Dedifferentiated amniotic fluid mesenchymal stem cell (primary cell): ENCODE measurements at regions not wholly inside any gene's neighbourhood (a gene's known extent, or its start where the extent isn't known, plus 50 kb on each side); places are given as distances from the start of the nearest gene placed in this dataset.

Experiments
- DNase-seq: peaks from one replicate; pipeline ENCODE4 v3.0.0-alpha.2; 2016; ENCODE audit errors: extremely low spot score

DNA sequence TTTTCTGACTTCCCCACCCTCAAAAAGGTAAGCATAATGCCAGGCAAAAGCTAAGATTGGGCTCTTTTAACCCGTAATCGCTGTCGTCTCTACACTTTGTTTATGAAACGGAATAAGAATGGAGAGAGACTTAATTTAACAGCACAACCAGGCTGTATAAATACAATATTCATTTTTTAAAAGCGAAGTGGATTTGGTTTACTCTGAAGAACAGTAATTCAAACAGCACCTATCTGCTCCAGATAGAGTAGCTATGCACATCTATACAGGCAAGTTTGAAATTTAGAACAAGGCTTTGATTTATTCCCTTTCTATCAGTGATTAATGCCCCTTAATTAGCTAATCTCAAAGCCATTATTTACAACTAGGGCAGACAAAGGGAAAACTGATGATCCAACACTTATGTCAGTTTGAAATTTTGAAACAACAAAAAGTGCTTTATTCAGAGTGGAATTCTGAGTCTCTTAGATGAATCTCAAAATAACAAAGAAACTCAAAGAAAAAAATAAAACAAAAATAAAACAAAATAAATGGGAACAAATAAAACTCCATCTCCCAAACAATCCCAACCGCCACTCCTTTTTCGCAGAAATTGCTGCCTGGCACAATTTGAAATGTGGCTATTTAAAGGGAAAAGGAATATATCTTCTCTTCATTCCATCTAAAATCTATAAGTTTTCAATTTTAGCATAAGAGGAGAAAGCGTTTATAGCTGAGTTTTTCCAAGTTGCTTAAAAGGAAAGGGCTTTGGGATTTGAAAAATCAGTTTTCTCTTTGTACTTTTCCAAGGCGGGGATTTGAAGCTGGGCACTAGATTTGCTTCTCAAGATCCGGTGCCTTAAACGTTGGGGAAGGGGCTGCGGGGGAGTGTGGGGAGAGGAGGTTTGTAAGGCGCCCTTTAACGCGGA lies 298.6 kb downstream of the PARP8 start:
- no peak for DNase-seq

DNA sequence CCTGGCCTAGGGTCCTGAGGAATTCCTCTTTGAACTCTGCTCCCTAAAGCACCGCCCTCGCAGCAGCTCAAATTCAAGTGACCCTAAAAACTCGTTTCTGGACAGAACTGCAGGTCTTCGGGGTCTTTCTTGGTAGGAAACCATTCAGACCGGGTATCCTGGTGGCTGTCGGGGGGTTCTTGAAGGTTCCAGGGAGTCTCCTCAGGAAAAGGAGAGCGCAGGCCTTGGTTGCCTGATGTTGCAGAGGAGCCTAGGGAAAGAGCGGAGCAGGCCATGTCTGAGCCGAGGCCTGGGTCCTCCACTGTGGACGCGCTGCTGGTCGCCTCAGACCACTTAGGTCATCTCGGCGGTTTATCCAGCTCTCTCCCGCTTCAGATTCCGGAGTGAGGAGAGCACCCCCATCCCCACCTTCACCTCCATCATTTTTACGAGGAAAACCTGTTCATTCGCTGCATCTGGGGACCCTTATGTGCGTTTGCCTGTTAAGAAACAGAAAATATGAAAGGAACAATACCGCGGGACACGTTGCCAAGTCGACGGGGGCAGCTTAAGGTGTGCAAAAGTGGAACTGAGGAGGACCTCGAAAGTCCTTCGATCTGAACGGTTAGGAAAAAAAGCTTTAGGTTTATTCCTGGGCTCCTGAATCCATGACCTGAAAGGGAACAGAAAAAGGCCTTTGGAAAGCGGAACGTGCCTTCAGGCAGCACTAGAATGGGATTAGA lies 299.4 kb downstream of the PARP8 start:
- no peak for DNase-seq

DNA sequence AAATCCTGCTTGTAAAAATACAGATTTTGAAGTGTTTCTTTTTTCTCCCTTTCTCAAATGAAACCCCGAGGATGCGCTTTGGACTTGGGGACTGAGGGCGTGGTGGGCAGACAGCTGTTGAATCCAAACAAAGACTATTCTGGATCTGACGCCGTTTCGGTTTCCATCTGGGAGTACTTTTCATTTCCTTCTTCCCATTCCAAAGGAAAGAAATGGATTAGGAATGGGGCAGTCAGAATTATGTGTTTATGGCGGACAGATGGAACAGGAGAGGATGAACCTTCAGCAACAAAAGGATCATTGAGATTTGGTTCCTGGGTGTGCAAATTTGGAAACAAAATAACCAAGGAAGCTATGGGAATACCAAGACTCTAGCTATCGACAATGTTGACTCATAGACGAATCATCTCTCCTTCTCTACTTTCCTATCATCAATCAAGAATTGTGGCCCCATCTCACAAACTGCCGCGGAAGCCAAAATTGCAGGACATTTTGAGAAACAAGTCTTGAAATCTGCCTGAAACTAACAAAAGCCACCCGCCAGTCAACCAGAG lies 300.6 kb downstream of the PARP8 start:
- no peak for DNase-seq

DNA sequence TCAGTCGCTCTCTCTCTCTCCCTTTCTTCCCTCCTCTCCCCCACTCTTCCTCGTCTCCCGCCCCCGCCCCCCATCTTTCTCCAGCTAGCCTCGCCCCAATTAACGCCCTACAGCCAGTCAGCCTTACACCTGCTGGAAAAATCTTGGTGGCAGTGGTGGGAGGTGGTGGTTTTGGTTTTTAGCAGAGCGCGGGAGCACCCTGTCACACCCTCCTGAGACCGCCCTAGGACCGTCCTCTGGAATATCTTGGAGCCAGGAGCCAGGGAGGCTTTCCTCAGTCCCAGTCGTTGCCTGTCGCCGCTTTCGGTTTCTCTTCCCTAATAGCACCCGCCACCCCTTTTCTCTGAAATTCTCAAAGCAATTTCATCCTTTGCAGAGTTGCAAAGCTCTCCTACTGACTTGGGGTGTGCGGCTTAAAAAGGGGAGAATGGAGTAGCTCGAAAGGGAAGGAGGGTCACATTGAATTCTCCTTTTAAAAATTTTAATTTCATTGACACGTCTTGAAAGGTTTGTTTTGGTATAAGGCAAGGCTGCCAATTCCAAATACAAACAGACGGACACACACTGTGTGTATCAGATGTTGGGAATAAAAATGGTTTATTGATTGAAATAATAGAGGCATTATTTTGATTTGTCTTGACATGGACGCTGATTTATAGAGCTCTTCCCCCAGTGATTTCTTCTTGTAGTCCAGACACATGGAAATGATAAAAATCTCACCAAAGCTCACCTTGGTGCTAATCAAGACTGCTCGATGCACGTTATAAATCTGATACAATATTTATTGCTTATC lies 301.3 kb downstream of the PARP8 start:
- DNase-seq: no peak

DNA sequence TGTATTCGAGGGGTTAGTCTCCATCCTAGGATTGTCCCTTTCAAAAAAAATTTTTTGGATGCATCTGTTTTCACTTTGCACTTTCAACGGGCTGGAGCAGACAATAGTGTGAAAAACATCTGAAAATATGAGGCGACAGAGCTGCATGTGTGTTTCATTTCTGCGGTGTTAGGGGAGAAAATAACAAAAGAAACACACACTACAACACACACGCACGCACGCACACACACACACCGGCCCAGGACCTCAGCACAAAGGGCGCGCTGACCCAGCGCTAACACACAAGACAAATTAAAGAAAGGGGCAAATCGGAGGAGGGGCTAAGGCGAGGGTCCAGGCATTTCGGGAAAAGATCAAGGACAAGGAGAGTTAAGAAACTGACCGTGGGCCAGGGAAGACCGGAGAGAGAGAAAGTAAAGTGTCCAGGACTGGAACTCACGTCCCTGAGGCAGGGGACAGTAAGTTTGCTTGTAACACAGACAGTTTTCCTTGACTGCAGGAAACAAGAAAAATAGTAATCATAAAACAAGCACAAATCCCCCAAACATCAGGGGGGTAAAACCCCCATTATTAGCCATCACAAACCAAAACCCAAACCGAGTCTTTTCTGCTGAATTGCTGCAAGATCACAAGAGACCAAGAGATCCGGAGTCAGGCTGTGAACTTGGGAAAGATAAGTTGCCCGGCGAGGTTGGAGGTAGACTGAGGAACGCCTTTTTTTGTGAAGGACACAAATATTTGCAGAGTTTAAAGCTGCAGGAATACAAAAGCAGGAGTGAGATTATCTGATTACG lies 302.1 kb downstream of the PARP8 start:
- no peak for DNase-seq

DNA sequence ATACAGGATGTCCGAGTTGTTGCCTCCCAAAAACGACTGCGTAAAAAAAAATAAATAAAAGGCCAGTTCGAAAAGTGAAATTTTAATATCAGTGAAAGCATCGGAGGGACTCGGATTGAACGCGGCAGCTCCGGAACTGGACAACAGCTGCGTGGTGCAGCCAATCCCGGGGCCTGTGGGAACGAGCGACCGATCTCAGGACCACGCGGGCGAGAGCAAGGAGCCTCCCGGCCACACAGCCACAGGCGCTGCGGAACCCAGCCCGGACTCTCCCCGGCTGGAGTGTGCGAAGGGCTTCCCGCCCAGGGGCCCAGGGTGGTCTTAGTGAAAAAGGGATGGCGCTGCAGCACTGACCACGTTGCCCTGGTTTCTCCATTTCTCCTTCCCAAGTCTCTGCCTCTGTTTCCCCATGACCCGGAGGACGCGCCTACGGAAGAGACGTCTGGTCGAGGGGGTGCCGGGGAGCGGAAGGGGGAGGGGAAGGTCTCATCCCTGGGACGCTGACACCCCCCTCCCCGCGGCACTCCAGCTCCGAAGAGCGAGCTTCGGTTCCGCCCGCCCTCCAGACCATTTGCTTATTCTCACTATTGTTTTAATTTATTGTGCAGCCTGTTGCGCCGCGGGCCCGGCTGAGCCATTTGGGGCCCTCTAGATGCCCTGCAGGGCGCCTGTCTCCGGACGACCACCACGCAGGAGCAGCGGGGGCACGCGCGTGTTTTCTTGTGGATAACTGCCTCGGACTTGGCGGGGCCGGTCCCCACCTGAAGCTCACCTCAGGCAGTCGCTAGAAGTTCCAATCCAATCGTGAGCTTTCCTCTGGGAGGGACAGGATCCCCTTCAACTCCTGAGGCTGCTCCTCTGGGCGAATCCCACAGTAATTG lies 303.0 kb downstream of the PARP8 start:
- DNase-seq: no peak

DNA sequence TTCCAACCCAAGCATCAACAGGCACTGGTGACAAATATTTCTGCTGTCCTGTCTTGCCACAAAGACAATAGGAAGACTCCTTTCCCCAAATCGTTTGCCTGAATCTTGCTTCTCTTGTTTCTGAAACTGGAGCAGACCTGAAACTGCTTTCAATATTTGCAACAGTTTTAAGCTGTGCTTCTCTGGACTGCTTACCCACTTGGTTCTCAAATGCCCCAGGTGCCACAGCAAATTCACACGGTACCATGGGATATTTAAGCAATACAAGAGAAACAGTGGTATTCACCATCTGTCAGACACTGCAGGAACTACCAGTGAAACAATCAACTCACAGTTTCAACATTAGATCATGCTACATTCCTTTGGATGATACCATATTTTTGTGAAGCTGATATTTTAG lies 309.4 kb downstream of the PARP8 start:
- no peak for DNase-seq

DNA sequence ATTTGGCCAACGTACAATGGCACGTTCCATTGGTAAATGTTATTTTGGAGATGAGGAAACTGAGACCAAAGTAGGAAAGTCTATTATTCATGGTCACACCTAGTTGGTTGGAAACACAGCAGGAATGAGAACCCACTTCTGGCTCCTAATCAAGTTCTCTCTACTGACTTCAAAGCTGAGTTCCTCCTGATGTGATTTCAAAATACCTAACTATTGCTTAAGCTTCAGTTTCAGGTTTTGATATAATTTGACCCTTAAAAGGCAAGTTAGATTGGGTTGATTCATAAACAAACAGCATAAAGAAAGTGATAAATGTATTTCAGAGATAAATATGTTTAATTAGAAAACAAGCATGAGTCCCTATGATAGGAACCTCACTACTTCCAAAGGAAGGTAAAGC lies 312.5 kb downstream of the PARP8 start:
- no peak for DNase-seq

DNA sequence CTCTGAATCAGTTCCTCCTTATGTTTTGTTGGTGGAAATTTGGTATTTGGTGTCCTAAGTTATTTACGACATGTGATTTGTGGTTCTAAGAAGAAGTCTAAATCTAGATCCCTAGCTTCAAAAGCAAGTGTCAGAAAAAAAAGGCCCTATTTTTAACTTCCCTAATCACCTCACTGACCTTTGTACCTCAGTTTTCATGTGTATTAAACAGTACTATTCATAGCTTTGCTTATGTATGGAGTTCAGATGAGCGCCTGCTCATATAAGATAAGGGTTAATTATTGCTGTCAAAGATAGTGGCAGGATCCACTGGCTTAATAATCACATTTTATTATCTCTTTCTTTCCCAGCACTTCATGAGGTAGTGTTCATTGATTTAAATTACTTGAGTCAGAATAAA lies 318.2 kb downstream of the PARP8 start:
- no peak for DNase-seq

DNA sequence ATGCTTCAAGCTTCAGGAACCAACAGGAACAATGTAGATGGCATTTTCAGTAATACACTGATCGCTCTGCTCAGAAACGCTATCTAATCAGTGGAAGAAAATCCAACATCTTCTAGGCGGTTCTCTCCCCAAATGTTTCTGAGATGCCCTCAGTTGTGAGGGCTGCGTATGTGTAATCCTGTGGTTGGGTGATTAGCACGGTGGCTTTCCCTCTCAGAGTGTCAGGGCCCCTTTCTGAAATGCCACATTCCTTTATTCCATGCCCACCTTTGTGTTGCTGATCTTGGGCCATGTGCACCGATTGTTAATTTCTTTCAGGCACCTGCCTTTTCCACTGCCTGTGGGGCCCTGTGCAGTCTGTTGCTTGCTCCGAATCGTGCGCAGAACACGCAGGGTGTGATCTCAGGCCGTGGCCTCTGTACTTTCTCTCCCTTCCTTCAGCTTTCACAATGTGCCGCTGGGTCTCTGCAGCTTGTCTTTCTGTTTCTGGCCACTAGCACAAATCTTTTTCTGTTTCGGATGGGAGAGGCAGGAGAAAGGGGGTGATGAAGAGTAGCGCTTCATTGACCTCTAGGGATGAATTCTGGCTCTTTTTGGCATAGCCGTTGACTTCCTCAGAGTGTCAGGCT lies 324.0 kb downstream of the PARP8 start:
- DNase-seq: no peak

DNA sequence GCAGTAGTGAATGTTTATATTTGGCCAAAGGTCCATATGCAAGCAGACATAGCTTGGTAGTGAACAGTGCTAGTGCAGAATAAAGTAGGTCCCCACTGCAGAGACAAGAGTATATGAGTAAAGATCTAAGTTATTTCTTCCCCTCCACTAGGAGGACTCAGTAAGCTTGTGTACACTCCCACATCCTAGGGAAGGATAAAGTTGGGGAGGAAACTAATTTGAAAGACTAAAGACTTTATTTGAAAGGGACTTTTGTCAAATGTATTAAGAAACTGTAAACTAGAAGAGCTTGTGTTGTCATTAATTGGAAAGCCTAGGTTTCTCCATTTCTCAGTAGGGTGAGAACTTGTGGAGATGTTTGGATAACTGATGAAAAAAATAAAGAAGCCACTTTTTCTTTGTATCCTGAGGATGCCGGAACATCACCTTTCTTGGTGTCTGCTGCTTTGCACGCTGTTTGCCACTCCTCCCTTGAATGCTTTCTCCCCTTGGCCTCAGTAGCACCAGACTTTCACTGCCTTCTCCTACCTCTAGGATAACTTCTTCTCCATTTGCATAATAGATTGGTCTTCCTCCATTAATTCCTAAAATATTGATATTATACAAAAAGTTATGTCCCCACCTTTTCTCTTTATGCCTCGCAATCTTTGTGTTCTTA lies 329.0 kb downstream of the PARP8 start:
- no peak for DNase-seq

DNA sequence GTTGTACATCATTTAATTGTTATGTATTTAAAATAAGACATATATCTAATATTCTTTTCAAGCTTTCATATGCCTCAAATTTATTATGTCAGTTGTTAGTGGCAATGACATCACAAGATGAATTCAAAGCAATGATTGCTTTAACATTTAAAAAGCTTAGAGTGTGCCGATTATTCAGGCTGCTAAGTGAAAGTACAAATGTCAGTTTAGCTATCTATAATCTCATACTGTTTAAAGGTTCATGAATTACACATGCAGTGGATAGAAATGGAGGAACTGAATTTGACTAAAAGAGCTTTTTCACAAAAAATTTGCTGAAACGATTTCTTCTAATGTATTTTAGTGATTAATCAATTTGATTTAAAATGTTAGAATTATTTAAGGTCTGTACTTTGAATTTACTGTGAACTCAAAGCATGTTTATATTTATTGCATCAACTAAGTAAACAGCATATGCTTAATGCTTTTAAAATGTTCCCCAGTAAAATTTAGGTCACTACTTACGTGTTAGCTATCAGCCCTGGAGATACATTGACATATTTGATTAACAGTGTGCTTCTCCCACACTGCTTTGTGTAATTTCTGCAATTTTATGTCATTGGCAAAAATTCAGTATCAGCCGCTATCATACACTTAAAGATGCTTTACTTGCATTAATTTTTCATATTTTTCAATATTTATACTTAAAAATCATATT lies 334.9 kb downstream of the PARP8 start:
- DNase-seq: no peak

DNA sequence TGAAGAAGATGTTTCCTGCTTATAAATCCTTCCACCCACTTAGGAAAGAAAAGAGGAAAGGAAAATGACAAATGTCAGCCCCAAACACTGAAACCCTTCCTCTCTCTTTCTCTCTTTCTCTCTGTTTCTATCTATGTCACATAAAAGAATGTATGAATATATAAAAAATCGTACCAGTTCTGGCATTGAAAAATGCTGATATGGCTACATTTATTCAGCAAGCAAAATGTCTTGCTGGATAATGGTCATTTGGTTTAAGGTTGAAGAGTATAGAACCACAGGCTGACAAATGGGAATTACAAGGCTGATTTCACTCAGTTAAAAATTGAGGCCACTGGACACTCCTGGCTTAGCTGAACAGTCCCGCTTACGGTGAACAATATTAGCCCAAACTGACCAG lies 335.9 kb downstream of the PARP8 start:
- no peak for DNase-seq

DNA sequence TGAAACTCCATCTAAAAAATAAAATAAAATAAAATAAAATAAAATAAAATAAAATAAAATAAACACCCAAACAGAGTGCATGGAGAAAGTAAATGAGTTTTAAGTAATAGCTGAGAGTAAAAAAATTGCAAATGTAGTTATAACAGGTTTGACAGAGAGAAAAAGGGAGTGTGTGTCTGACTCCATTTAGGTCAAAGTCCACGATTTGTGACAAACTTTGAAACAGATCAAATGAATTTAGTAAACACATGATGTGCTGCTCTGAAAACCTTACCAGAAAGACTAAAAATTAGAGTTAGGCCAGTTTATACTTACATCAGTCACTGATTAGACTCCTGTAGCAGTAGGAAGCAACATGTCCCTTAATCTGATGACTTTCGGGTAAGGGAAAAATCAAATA lies 346.6 kb downstream of the PARP8 start:
- no peak for DNase-seq

DNA sequence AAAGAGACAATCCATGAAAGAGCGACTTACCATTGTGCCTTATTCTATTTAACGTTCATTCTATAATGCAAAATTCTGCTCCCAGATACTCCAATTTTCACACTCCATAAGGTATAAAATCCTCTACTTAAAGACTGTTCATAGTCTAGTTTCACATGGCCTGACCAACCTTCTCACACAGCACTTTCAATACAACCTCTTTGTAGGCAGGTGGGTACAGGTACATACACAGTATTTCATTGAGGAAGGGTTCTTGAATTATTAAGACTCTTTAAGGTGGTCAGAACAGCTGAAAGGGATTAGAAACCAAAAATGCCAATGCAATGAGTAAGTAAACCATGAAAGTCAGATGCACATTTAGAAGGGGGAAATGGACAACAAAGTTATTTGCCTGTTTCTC lies 352.0 kb downstream of the PARP8 start:
- no peak for DNase-seq

DNA sequence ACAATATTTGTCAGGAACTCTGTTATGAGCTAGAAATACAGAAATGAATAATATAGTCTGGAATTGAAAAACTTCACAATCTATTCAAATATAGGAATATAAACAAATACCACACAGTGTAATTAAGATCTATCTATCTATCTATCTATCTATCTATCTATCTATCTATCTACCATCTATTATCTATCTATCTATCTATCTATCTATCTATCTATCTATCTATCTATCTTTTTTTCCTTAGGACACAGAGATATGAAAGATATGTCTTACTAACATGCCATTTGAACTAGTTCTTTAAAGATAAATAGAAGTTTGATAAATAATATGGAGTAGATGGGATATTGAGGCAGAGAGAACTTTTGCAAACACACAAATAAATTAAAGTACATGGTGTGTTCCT lies 357.8 kb downstream of the PARP8 start:
- no peak for DNase-seq

DNA sequence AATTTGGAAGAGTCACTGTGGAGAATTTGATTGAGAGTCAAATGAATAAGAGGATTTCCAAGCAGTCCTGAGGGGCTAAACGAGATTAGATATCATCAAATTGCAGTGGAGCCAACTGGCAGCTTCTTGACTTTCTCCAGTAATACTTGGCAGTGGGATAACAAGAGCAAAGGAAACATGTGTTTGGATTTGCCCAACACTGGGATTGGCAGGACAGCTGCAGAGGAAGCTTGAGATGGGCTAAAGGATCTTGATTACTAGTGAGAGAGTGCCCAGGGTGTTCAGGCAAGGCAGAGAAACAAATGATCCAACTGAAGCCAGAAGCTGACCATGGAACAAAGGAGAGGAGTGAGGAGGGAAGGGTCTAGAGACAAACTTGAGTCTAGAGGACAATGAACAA lies 356.0 kb upstream of the ISL1 start:
- no peak for DNase-seq

DNA sequence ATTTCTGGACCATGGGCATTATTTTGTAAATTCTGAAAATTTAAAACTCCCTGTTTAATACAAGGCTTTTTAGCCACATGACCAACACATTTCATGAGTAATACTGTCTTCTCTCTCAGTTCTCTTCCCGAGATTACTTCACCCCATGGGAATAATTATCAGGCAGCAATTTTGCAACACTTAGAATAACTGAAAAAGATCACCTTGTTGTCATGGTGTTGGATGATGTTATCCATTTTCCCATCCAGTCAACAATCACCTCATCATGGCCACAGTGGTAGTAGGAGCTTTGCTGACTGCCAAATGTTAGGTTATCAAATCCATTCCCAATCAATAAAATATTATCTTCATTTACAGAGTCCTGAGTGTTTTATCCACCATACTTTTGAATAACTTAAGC lies 354.9 kb upstream of the ISL1 start:
- DNase-seq: no peak

DNA sequence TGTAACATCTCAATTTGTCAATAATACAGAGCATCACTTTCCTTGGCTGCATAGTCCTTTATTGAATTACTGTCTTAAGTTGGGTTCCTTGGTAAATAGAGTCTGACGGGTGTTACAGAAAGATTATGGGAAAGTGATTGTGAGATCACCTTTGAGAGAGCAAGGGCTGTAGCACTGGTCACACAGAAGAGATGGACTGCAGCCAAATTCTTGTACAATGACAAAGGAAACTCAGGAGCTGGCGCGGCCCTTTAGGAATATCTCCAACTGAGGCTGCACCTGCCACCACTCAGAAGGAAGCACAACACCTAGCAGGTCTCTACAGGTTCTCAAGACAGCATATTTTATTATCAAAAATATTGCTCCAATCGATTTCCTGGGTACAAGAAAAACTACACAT lies 350.0 kb upstream of the ISL1 start:
- no peak for DNase-seq
